ENCODE measurements at regions not wholly inside any gene's neighbourhood (a gene's known extent, or its start where the extent isn't known, plus 50 kb on each side); places are given as distances from the start of the nearest gene placed in this dataset.
A peak's percentile ranks its signal among the peaks of the same experiment; 100 is the strongest.

DNA sequence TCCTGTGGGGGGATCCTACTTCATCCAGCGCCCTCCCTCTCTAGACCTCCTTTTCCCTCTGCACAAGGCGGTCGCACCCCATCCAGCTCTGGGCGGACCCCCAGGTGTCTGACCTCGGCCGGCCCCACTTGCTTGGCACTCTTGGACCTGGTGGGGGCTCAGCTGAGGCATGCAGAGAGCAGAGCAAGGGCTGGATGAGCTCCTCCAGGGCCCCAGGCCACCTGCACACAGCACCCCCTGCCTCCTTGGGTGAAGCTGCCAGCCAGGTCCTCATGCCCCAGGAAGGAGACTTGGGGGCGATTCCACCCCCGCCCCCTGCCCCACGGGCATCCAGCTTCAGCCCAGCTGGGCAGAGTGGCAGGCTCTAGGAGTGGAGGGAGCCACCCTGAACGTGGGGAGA lies 159.4 kb upstream of the GSE1 start:
- Histone ChIP-seq H2BK12ac (ENCODE audit: low read length) (no peak overlapping the region), H3K4me2 (ENCODE audit: low read length) (no peak overlapping the region), H4K91ac (ENCODE audit: low read depth, low read length) (no peak overlapping the region), H3K23ac (ENCODE audit: low read length) (no peak overlapping the region), H3K27me3 (ENCODE audit: insufficient read depth, low read length) (no peaks in the 10 kb centered on the region), H3K9me3 (ENCODE audit: insufficient read depth, low read depth, low read length) (no peaks in the 10 kb centered on the region), H2BK120ac (ENCODE audit: insufficient read depth, low read length, poor library complexity) (no peak overlapping the region), H2AFZ (ENCODE audit: insufficient read depth, low read length, poor library complexity) (no peak overlapping the region), H3K14ac (ENCODE audit: low read length) (no peak overlapping the region), H2BK5ac (ENCODE audit: low read depth, low read length, poor library complexity) (no peak overlapping the region), H4K8ac (ENCODE audit: low read depth, low read length) (no peak overlapping the region), H3K4me3 (ENCODE audit: low read depth, low read length) (no peak overlapping the region), H3K79me1 (ENCODE audit: low read length) (no peaks in the 10 kb centered on the region), H4K12ac (ENCODE audit: low read depth, low read length) (no peak overlapping the region), H3K27ac (ENCODE audit: low read depth, low read length) (no peak overlapping the region), H3K18ac (ENCODE audit: low read length) (no peak overlapping the region), H3K9ac (ENCODE audit: low read length) (no peak overlapping the region), H3K4me1 (ENCODE audit: control insufficient read depth in 1 of 2, insufficient read depth in 2 of 2, low read length in 2 of 2) (no peaks in the 10 kb centered on the region), H3K79me2 (ENCODE audit: control insufficient read depth, insufficient read depth, low read length, poor library complexity) (no peaks in the 10 kb centered on the region), H3K4ac (ENCODE audit: low read depth, low read length) (no peak overlapping the region), H3K36me3 (ENCODE audit: control insufficient read depth in 1 of 2, insufficient read depth in 2 of 2, low read length in 2 of 2) (no peaks in the 10 kb centered on the region), H2AK5ac (ENCODE audit: low read length) (no peak overlapping the region)
- no peak for DNase-seq
- no CpG with 5 or more reads among the region's 10 CpGs for WGBS (ENCODE audit: extremely low coverage, insufficient coverage, insufficient read length)

DNA sequence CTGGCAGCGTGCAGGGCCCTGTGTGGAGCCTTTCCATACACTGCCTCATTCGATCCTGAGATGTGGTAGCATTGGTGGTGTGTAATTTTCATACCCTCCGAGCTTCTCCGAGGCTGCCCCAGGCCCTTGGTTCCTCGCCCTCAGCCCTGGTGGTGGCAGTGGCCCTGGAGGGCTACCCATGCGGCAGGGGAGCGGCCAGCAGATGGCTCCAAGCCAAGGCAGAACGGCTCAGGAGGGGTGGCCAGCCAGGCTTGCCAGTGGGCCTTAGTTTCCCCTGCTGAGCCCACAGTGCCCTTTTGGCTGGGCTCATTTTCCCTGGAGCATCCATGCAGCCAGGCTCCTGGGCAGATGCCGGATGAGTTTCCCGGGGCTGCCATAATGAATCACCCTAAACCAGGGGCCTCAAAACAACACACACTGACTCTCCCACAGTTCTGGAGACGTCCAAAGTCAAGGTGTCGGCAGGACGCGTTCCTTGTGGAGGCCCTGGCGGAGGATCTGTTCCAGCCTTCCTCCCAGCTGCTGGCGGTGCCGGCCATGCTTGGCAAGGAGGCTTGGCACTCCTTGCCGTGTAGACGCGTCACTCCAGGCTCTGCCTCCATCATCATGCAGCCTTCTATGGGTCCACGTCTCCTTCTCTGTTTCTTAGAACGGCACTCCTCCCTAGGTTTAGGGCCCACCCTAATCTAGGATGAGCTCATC lies 158.8 kb upstream of the GSE1 start:
- Histone ChIP-seq H3K18ac (ENCODE audit: low read length) (no peak overlapping the region), H2BK5ac (ENCODE audit: low read depth, low read length, poor library complexity) (no peak overlapping the region), H3K4me3 (ENCODE audit: low read depth, low read length) (no peak overlapping the region), H3K9me3 (ENCODE audit: insufficient read depth, low read depth, low read length) (no peaks in the 10 kb centered on the region), H3K79me2 (ENCODE audit: control insufficient read depth, insufficient read depth, low read length, poor library complexity) (no peaks in the 10 kb centered on the region), H3K23ac (ENCODE audit: low read length) (no peak overlapping the region), H2BK12ac (ENCODE audit: low read length) (no peak overlapping the region), H3K27me3 (ENCODE audit: insufficient read depth, low read length) (no peaks in the 10 kb centered on the region), H2AFZ (ENCODE audit: insufficient read depth, low read length, poor library complexity) (no peak overlapping the region), H2AK5ac (ENCODE audit: low read length) (no peak overlapping the region), H3K14ac (ENCODE audit: low read length) (no peak overlapping the region), H4K91ac (ENCODE audit: low read depth, low read length) (no peak overlapping the region), H3K4me2 (ENCODE audit: low read length) (no peak overlapping the region), H3K36me3 (ENCODE audit: control insufficient read depth in 1 of 2, insufficient read depth in 2 of 2, low read length in 2 of 2) (no peaks in the 10 kb centered on the region), H3K9ac (ENCODE audit: low read length) (no peak overlapping the region), H3K4me1 (ENCODE audit: control insufficient read depth in 1 of 2, insufficient read depth in 2 of 2, low read length in 2 of 2) (peaks cover under 1 to 2% of the 10 kb centered on the region in 2 experiments), H3K4ac (ENCODE audit: low read depth, low read length) (no peak overlapping the region), H2BK120ac (ENCODE audit: insufficient read depth, low read length, poor library complexity) (no peak overlapping the region), H3K27ac (ENCODE audit: low read depth, low read length) (no peak overlapping the region), H4K8ac (ENCODE audit: low read depth, low read length) (no peak overlapping the region), H4K12ac (ENCODE audit: low read depth, low read length) (no peak overlapping the region), H3K79me1 (ENCODE audit: low read length) (no peaks in the 10 kb centered on the region)
- DNase-seq = no peak
- WGBS (ENCODE audit: extremely low coverage, insufficient coverage, insufficient read length) = no CpG with 5 or more reads among the region's 22 CpGs

DNA sequence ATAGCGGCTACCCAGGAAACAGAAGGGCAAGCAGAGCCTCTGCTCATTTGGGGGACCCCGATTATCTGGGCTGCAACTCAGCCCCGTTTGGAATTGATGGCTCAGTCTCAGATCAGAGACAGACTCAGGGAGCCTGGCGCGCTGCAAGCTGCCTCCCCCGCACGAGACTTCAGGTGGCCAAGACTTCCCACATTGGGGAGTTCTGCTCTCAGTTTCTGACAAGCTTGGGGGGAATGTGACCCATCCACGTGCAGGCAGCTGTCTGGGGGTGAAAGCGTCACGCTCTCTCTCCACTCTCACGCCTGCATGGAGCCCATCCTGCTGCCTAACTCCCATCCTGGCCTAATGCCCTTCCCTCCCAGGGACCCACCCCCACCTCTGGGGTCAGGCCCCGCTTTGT lies 157.6 kb upstream of the GSE1 start:
- no peak overlapping the region for H3K18ac ChIP-seq (ENCODE audit: low read length)
- no peak overlapping the region for H2BK5ac ChIP-seq (ENCODE audit: low read depth, low read length, poor library complexity)
- no peak for DNase-seq
- H4K8ac ChIP-seq (ENCODE audit: low read depth, low read length) = no peak overlapping the region
- H3K9me3 ChIP-seq (ENCODE audit: insufficient read depth, low read depth, low read length) = no peaks in the 10 kb centered on the region
- no peak overlapping the region for H2BK12ac ChIP-seq (ENCODE audit: low read length)
- H4K91ac ChIP-seq (ENCODE audit: low read depth, low read length) = no peak overlapping the region
- no peak overlapping the region for H2AFZ ChIP-seq (ENCODE audit: insufficient read depth, low read length, poor library complexity)
- H3K27me3 ChIP-seq (ENCODE audit: insufficient read depth, low read length) = no peaks in the 10 kb centered on the region
- H3K27ac ChIP-seq (ENCODE audit: low read depth, low read length) = no peak overlapping the region
- no CpG with 5 or more reads among the region's 12 CpGs for WGBS (ENCODE audit: extremely low coverage, insufficient coverage, insufficient read length)
- H3K4me1 ChIP-seq (ENCODE audit: control insufficient read depth in 1 of 2, insufficient read depth in 2 of 2, low read length in 2 of 2) = peaks cover 9 to 10% of the 10 kb centered on the region in 2 experiments
- no peak overlapping the region for H3K4me2 ChIP-seq (ENCODE audit: low read length)
- no peak overlapping the region for H3K4me3 ChIP-seq (ENCODE audit: low read depth, low read length)
- no peaks in the 10 kb centered on the region for H3K36me3 ChIP-seq (ENCODE audit: control insufficient read depth in 1 of 2, insufficient read depth in 2 of 2, low read length in 2 of 2)
- H2AK5ac ChIP-seq (ENCODE audit: low read length) = no peak overlapping the region
- H3K14ac ChIP-seq (ENCODE audit: low read length) = no peak overlapping the region
- no peak overlapping the region for H4K12ac ChIP-seq (ENCODE audit: low read depth, low read length)
- H3K79me2 ChIP-seq (ENCODE audit: control insufficient read depth, insufficient read depth, low read length, poor library complexity) = no peaks in the 10 kb centered on the region
- no peak overlapping the region for H3K9ac ChIP-seq (ENCODE audit: low read length)
- H2BK120ac ChIP-seq (ENCODE audit: insufficient read depth, low read length, poor library complexity) = no peak overlapping the region
- no peak overlapping the region for H3K4ac ChIP-seq (ENCODE audit: low read depth, low read length)
- no peak overlapping the region for H3K23ac ChIP-seq (ENCODE audit: low read length)
- peaks cover 5% of the 10 kb centered on the region for H3K79me1 ChIP-seq (ENCODE audit: low read length)

DNA sequence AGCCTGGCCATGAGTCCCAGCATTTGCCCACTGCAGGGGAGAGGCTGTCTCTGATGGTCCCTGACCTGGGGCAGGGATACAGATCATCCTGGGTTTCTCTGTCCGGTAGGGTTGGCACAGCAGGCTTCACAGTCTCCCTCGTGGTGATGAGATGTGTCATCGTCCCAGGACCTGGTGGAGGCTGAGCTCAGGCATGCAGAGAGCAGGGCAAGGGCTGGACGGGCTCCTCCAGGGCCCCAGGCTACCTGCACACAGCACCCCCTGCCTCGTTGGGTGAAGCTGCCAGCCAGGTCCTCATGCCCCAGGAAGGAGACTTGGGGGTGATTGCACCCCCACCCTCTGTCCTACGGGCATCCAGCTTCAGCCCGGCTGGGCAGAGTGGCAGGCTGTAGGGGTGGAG lies 155.8 kb upstream of the GSE1 start:
- Histone ChIP-seq H3K9ac (ENCODE audit: low read length) (no peak overlapping the region), H3K14ac (ENCODE audit: low read length) (no peak overlapping the region), H3K36me3 (ENCODE audit: control insufficient read depth in 1 of 2, insufficient read depth in 2 of 2, low read length in 2 of 2) (no peaks in the 10 kb centered on the region), H3K4me3 (ENCODE audit: low read depth, low read length) (no peak overlapping the region), H3K27ac (ENCODE audit: low read depth, low read length) (no peak overlapping the region), H3K79me2 (ENCODE audit: control insufficient read depth, insufficient read depth, low read length, poor library complexity) (peaks cover 3% of the 10 kb centered on the region), H2BK5ac (ENCODE audit: low read depth, low read length, poor library complexity) (no peak overlapping the region), H4K12ac (ENCODE audit: low read depth, low read length) (no peak overlapping the region), H3K27me3 (ENCODE audit: insufficient read depth, low read length) (no peaks in the 10 kb centered on the region), H3K9me3 (ENCODE audit: insufficient read depth, low read depth, low read length) (no peaks in the 10 kb centered on the region), H3K23ac (ENCODE audit: low read length) (no peak overlapping the region), H3K4me1 (ENCODE audit: control insufficient read depth in 1 of 2, insufficient read depth in 2 of 2, low read length in 2 of 2) (peaks cover 27 to 28% of the 10 kb centered on the region in 2 experiments), H3K79me1 (ENCODE audit: low read length) (peaks cover 16% of the 10 kb centered on the region), H3K4me2 (ENCODE audit: low read length) (no peak overlapping the region), H3K4ac (ENCODE audit: low read depth, low read length) (no peak overlapping the region), H2BK120ac (ENCODE audit: insufficient read depth, low read length, poor library complexity) (no peak overlapping the region), H3K18ac (ENCODE audit: low read length) (no peak overlapping the region), H2BK12ac (ENCODE audit: low read length) (no peak overlapping the region), H4K91ac (ENCODE audit: low read depth, low read length) (no peak overlapping the region), H2AK5ac (ENCODE audit: low read length) (no peak overlapping the region), H2AFZ (ENCODE audit: insufficient read depth, low read length, poor library complexity) (no peak overlapping the region), H4K8ac (ENCODE audit: low read depth, low read length) (no peak overlapping the region)
- no CpG with 5 or more reads among the region's 7 CpGs for WGBS (ENCODE audit: extremely low coverage, insufficient coverage, insufficient read length)
- DNase-seq = peak; percentile 36 to 64

All from trophoblast cell (in vitro differentiated cells and primary cell).